ENCODE measurements at regions not wholly inside any gene's neighbourhood (a gene's known extent, or its start where the extent isn't known, plus 50 kb on each side); places are given as distances from the start of the nearest gene placed in this dataset.

DNA sequence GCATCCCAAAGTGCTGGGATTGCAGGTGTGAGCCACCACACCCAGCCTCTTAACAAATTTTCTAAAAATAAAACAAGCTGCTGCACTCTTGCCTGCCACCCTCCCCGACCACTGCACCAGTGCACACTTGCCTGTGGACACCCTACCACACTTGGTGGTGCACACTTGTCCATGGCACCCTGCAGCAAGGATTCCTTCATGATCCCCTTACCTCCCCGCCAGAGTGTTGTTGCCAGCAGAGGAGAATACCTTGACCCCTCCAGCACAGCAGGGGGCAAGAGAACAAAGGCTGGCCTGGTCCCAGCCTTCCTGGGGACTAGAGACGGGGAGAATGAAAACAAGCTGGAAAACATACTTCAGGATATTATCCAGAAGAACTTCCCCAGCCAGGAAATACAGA lies 65.9 kb upstream of the KCND2 start:
- TF ChIP-seq EZH2 (IDR thresholded peaks at IDR 0.05) (no peak), FOXP2 (optimal IDR thresholded peaks at IDR 0.05; ENCODE audit: control extremely low read depth, extremely low read length, insufficient read depth) (no peak), POLR2AphosphoS5 (IDR thresholded peaks at IDR 0.05; ENCODE audit: borderline replicate concordance, low read depth, low read length) (no peak)
